WTC11 (cell line): ENCODE measurements at regions not wholly inside any gene's neighbourhood (a gene's known extent, or its start where the extent isn't known, plus 50 kb on each side); places are given as distances from the start of the nearest gene placed in this dataset.

ENCODE experiments used
- ATF2 ChIP-seq: sonication (generic); formaldehyde crosslinking; IDR thresholded peaks from 2 replicates; pipeline ENCODE4 v1.8.1; 2022; ENCODE audit warnings: low read depth, missing genetic modification reagents, borderline replicate concordance
- CBFB ChIP-seq: sonication (generic); formaldehyde crosslinking; IDR thresholded peaks from 2 replicates; pipeline ENCODE4 v1.8.1; 2022; ENCODE audit warnings: mild to moderate bottlenecking, low read depth, missing genetic modification reagents
- CTCF ChIP-seq: fragments of 200-600 bp; IDR thresholded peaks from 2 replicates; pipeline ENCODE4 v1.8.0; 2022; ENCODE audit warnings: antibody characterized with exemption
- NFE2L1 ChIP-seq: sonication (generic); formaldehyde crosslinking; IDR thresholded peaks from 2 replicates; pipeline ENCODE4 v1.8.1; 2023; ENCODE audit warnings: missing genetic modification reagents
- NR3C1 ChIP-seq: sonication (generic); formaldehyde crosslinking; conservative IDR thresholded peaks from 2 replicates; pipeline ENCODE4 v1.8.1; 2023; ENCODE audit warnings: low read depth, mild to moderate bottlenecking, missing genetic modification reagents
- SMAD4 ChIP-seq: sonication (generic); formaldehyde crosslinking; IDR thresholded peaks from 2 replicates; pipeline ENCODE4 v1.8.0; 2022; ENCODE audit warnings: mild to moderate bottlenecking, missing genetic modification reagents
- SP1 ChIP-seq: sonication (generic); formaldehyde crosslinking; conservative IDR thresholded peaks from 2 replicates; pipeline ENCODE4 v1.8.1; 2022; ENCODE audit warnings: missing genetic modification reagents
- ZBTB21 ChIP-seq: sonication (generic); formaldehyde crosslinking; IDR thresholded peaks from 2 replicates; pipeline ENCODE4 v1.8.1; 2023; ENCODE audit warnings: mild to moderate bottlenecking, missing genetic modification reagents, borderline replicate concordance
- TF ChIP-seq, protein P1 (sequence below): sonication (generic); formaldehyde crosslinking; IDR thresholded peaks from 2 replicates; pipeline ENCODE4 v1.8.1; 2022; ENCODE audit warnings: missing genetic modification reagents, borderline replicate concordance
- TF ChIP-seq, protein P2 (sequence below): sonication (generic); formaldehyde crosslinking; IDR thresholded peaks from 2 replicates; pipeline ENCODE4 v1.8.1; 2022; ENCODE audit warnings: mild to moderate bottlenecking, missing genetic modification reagents, moderate library complexity, borderline replicate concordance
- TF ChIP-seq, protein P3 (sequence below): sonication (generic); formaldehyde crosslinking; IDR thresholded peaks from 2 replicates; pipeline ENCODE4 v1.8.0; 2022; ENCODE audit warnings: missing genetic modification reagents
- TF ChIP-seq, protein P4 (sequence below): sonication (generic); formaldehyde crosslinking; IDR thresholded peaks from 2 replicates; pipeline ENCODE4 v1.8.1; 2023; ENCODE audit warnings: mild to moderate bottlenecking, moderate library complexity, missing genetic modification reagents
- TF ChIP-seq, protein P5 (sequence below): sonication (generic); formaldehyde crosslinking; IDR thresholded peaks from 2 replicates; pipeline ENCODE4 v1.8.0; 2022; ENCODE audit warnings: mild to moderate bottlenecking, missing genetic modification reagents

- TF ChIP-seq, protein P1, sequence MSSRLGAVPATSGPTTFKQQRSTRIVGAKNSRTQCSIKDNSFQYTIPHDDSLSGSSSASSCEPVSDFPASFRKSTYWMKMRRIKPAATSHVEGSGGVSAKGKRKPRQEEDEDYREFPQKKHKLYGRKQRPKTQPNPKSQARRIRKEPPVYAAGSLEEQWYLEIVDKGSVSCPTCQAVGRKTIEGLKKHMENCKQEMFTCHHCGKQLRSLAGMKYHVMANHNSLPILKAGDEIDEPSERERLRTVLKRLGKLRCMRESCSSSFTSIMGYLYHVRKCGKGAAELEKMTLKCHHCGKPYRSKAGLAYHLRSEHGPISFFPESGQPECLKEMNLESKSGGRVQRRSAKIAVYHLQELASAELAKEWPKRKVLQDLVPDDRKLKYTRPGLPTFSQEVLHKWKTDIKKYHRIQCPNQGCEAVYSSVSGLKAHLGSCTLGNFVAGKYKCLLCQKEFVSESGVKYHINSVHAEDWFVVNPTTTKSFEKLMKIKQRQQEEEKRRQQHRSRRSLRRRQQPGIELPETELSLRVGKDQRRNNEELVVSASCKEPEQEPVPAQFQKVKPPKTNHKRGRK: no peak
- TF ChIP-seq CBFB (CRISPR knock-in tag): no peak
- no peak for TF ChIP-seq ATF2 (CRISPR knock-in tag)
- TF ChIP-seq CTCF: no peak
- TF ChIP-seq SP1: no peak
- TF ChIP-seq NR3C1 (CRISPR knock-in tag): no peak
- TF ChIP-seq, protein P2, sequence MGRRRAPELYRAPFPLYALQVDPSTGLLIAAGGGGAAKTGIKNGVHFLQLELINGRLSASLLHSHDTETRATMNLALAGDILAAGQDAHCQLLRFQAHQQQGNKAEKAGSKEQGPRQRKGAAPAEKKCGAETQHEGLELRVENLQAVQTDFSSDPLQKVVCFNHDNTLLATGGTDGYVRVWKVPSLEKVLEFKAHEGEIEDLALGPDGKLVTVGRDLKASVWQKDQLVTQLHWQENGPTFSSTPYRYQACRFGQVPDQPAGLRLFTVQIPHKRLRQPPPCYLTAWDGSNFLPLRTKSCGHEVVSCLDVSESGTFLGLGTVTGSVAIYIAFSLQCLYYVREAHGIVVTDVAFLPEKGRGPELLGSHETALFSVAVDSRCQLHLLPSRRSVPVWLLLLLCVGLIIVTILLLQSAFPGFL: no peak
- TF ChIP-seq, protein P3, sequence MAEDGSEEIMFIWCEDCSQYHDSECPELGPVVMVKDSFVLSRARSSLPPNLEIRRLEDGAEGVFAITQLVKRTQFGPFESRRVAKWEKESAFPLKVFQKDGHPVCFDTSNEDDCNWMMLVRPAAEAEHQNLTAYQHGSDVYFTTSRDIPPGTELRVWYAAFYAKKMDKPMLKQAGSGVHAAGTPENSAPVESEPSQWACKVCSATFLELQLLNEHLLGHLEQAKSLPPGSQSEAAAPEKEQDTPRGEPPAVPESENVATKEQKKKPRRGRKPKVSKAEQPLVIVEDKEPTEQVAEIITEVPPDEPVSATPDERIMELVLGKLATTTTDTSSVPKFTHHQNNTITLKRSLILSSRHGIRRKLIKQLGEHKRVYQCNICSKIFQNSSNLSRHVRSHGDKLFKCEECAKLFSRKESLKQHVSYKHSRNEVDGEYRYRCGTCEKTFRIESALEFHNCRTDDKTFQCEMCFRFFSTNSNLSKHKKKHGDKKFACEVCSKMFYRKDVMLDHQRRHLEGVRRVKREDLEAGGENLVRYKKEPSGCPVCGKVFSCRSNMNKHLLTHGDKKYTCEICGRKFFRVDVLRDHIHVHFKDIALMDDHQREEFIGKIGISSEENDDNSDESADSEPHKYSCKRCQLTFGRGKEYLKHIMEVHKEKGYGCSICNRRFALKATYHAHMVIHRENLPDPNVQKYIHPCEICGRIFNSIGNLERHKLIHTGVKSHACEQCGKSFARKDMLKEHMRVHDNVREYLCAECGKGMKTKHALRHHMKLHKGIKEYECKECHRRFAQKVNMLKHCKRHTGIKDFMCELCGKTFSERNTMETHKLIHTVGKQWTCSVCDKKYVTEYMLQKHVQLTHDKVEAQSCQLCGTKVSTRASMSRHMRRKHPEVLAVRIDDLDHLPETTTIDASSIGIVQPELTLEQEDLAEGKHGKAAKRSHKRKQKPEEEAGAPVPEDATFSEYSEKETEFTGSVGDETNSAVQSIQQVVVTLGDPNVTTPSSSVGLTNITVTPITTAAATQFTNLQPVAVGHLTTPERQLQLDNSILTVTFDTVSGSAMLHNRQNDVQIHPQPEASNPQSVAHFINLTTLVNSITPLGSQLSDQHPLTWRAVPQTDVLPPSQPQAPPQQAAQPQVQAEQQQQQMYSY: no peak
- TF ChIP-seq NFE2L1 (CRISPR knock-in tag): no peak
- TF ChIP-seq, protein P4, sequence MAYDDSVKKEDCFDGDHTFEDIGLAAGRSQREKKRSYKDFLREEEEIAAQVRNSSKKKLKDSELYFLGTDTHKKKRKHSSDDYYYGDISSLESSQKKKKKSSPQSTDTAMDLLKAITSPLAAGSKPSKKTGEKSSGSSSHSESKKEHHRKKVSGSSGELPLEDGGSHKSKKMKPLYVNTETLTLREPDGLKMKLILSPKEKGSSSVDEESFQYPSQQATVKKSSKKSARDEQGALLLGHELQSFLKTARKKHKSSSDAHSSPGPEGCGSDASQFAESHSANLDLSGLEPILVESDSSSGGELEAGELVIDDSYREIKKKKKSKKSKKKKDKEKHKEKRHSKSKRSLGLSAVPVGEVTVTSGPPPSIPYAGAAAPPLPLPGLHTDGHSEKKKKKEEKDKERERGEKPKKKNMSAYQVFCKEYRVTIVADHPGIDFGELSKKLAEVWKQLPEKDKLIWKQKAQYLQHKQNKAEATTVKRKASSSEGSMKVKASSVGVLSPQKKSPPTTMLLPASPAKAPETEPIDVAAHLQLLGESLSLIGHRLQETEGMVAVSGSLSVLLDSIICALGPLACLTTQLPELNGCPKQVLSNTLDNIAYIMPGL (CRISPR knock-in tag): no peak
- TF ChIP-seq, protein P5, sequence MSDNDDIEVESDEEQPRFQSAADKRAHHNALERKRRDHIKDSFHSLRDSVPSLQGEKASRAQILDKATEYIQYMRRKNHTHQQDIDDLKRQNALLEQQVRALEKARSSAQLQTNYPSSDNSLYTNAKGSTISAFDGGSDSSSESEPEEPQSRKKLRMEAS: no peak
- no peak for TF ChIP-seq SMAD4 (CRISPR knock-in tag)
- no peak for TF ChIP-seq ZBTB21 (CRISPR knock-in tag)
These were observed 845.6 kb upstream of the CNTNAP5 start for GRCh38 chr2:123179526-123179925.
